Tibial nerve (tissue), 4 donors: ENCODE measurements at regions not wholly inside any gene's neighbourhood (a gene's known extent, or its start where the extent isn't known, plus 50 kb on each side); places are given as distances from the start of the nearest gene placed in this dataset.

Experiments used
- DNase-seq, 2 donors: peaks; one replicate each; pipeline ENCODE4 v3.0.0-alpha.2; 2019; ENCODE audit warnings: low spot score in 2 of 2
- H3K27ac ChIP-seq, 4 donors: fragments of 200-600 bp; sonication (generic) in 3 of 4; one replicate each; pipeline ENCODE4 v1.5.1; 2017 to 2019; ENCODE audit warnings: mild to moderate bottlenecking in 1 of 4
- H3K27me3 ChIP-seq, 2 donors: fragments of 200-600 bp; sonication (generic) in 1 of 2; one replicate each; pipeline versions ENCODE4 v1.5.1 to v1.6.0; 2017 to 2019
- H3K36me3 ChIP-seq, 3 donors: fragments of 200-600 bp; sonication (generic); one replicate each; pipeline ENCODE4 v1.5.1; 2018 to 2019
- H3K4me1 ChIP-seq, 4 donors: fragments of 200-600 bp; sonication (generic) in 3 of 4; one replicate each; pipeline ENCODE4 v1.5.1; 2017 to 2019
- H3K4me3 ChIP-seq, 4 donors: fragments of 200-600 bp; sonication (generic) in 3 of 4; one replicate each; pipeline ENCODE4 v1.5.1; 2017 to 2019; ENCODE audit warnings: mild to moderate bottlenecking in 1 of 4, moderate library complexity in 1 of 4
- H3K9me3 ChIP-seq, 4 donors: fragments of 200-600 bp; sonication (generic) in 3 of 4; one replicate each; pipeline ENCODE4 v1.5.1; 2017 to 2019
- EP300 ChIP-seq, 2 donors: sonication (generic); formaldehyde crosslinking; IDR thresholded peaks; one replicate each; pipeline ENCODE4 v1.6.1; 2017; ENCODE audit warnings: antibody characterized with exemption in 2 of 2, mild to moderate bottlenecking in 1 of 2
- POLR2A ChIP-seq, 2 donors: fragments of 450-650 bp; IDR thresholded peaks; one replicate each; pipeline ENCODE4 v1.6.1; 2017; ENCODE audit warnings: antibody characterized with exemption in 2 of 2, mild to moderate bottlenecking in 2 of 2, moderate library complexity in 2 of 2
- WGBS, 2 donors: methylation state at CpG; one replicate each; pipeline ENCODE4 v1.1.5; 2018; 5-methylcytosine and 5-hydroxymethylcytosine counted together
- TF ChIP-seq, protein P1 (sequence below), 5 experiments: fragments of 200-600 bp in 3 of 5; fragments of 450-650 bp in 2 of 5; sonication (generic) in 3 of 5; IDR thresholded peaks; one replicate each; pipeline ENCODE4 v1.5.1; 2016 to 2019; ENCODE audit warnings: antibody characterized with exemption in 5 of 5, mild to moderate bottlenecking in 3 of 5, moderate library complexity in 2 of 5

GRCh38 chr14:48826058-48826457 lies 760.1 kb downstream of the RPS29 start:
- no peaks in the 10 kb centered on the region for H3K4me1 ChIP-seq
- no peaks in the 10 kb centered on the region for H3K9me3 ChIP-seq
- H3K27me3 ChIP-seq = no peaks in the 10 kb centered on the region
- no peak for DNase-seq
- H3K4me3 ChIP-seq = no peak overlapping the region
- TF ChIP-seq, protein P1, sequence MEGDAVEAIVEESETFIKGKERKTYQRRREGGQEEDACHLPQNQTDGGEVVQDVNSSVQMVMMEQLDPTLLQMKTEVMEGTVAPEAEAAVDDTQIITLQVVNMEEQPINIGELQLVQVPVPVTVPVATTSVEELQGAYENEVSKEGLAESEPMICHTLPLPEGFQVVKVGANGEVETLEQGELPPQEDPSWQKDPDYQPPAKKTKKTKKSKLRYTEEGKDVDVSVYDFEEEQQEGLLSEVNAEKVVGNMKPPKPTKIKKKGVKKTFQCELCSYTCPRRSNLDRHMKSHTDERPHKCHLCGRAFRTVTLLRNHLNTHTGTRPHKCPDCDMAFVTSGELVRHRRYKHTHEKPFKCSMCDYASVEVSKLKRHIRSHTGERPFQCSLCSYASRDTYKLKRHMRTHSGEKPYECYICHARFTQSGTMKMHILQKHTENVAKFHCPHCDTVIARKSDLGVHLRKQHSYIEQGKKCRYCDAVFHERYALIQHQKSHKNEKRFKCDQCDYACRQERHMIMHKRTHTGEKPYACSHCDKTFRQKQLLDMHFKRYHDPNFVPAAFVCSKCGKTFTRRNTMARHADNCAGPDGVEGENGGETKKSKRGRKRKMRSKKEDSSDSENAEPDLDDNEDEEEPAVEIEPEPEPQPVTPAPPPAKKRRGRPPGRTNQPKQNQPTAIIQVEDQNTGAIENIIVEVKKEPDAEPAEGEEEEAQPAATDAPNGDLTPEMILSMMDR (IDR thresholded peaks at IDR 0.05) = no peak
- TF ChIP-seq EP300 (IDR thresholded peaks at IDR 0.05) (no peak), POLR2A (IDR thresholded peaks at IDR 0.05) (no peak)
- no peak overlapping the region for H3K27ac ChIP-seq
- 92 to 93% methylated on average over 3 of the region's 3 CpGs for WGBS, 2 donors
- no peaks in the 10 kb centered on the region for H3K36me3 ChIP-seq

GRCh38 chr14:48814562-48814961 lies 771.6 kb downstream of the RPS29 start:
- no peaks in the 10 kb centered on the region for H3K27me3 ChIP-seq
- no peaks in the 10 kb centered on the region for H3K9me3 ChIP-seq
- no peak overlapping the region for H3K27ac ChIP-seq
- no peak overlapping the region for H3K4me3 ChIP-seq
- DNase-seq = no peak
- 67 to 81% methylated on average over 2 of the region's 2 CpGs for WGBS, 2 donors
- H3K4me1 ChIP-seq = no peaks in the 10 kb centered on the region
- no peaks in the 10 kb centered on the region for H3K36me3 ChIP-seq
- no peak for TF ChIP-seq POLR2A (IDR thresholded peaks at IDR 0.05)
- TF ChIP-seq, protein P1 (IDR thresholded peaks at IDR 0.05) = no peak
- no peak for TF ChIP-seq EP300 (IDR thresholded peaks at IDR 0.05)

DNA sequence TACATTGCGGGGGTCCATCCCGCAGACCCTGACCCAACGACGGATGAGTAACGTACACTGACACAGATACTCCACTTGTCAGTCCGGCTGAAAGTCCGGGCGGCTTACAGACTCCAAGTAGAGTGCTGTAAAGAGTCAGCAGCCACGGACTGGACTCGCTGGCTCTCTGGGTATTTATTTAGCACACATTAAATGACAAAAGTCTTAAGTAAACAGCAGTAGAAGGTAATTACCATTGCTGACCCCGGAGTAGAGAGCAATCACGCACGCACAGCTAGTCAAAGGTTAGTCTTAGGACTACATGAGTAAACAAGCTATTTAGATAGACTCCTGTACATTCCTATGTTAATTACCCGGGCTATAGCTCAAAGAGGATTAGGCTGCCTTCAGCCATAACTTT lies 780.9 kb downstream of the RPS29 start:
- DNase-seq = no peak
- 45 to 50% methylated on average over 14 of the region's 14 CpGs for WGBS, 2 donors

DNA sequence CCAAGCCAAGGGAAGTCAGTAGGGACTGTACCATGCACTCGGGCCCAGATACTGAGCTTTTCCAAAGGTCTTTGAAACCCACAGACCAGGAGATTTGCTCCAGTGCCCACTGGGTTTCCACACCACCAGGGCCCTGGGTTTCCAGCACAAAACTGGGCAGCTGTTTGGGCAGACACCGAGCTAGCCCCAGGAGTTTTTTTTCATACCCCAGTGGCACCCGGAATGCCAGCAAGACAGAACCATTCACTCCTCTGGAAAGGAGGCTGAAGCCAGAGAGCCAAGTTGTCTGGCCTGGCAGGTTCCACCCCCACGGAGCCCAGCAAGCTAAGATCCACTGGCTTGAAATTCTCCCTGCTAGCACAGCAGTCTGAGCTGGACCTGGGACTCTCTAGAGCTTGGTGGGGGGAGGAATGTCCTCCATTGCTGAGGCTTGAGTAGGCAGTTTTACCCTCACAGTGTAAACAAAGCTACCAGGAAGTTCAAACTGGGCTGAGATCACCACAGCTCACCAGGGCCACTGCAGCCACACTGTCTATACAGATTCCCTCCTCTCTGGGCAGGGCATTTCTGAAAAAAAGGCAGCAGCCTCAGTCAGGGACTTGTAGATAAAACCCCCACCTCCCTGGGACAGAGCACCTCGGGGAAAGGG lies 793.7 kb downstream of the RPS29 start:
- Histone ChIP-seq H3K36me3 (no peaks in the 10 kb centered on the region), H3K9me3 (peaks cover 0 to 4% (median 0%) of the 10 kb centered on the region in 4 donors), H3K4me3 (no peak overlapping the region), H3K27me3 (no peaks in the 10 kb centered on the region), H3K27ac (no peak overlapping the region), H3K4me1 (no peaks in the 10 kb centered on the region)
- TF ChIP-seq, protein P1 (IDR thresholded peaks at IDR 0.05) = no peak
- no peak for TF ChIP-seq EP300 (IDR thresholded peaks at IDR 0.05)
- no peak for TF ChIP-seq POLR2A (IDR thresholded peaks at IDR 0.05)
- WGBS, 2 donors = 83% methylated on average over 5 of the region's 5 CpGs
- DNase-seq = no peak

More for the DNA sequence above, 780.9 kb downstream of the RPS29 start:
- no peak overlapping the region for H3K4me3 ChIP-seq
- TF ChIP-seq, protein P1 (IDR thresholded peaks at IDR 0.05) = no peak
- TF ChIP-seq EP300 (IDR thresholded peaks at IDR 0.05) (no peak), POLR2A (IDR thresholded peaks at IDR 0.05) (no peak)
- peaks cover 0 to 10% (median 2%) of the 10 kb centered on the region in 4 donors for H3K9me3 ChIP-seq
- no peak overlapping the region for H3K27ac ChIP-seq
- no peaks in the 10 kb centered on the region for H3K36me3 ChIP-seq
- no peaks in the 10 kb centered on the region for H3K27me3 ChIP-seq
- H3K4me1 ChIP-seq = no peaks in the 10 kb centered on the region

- no peak for DNase-seq
- no peak overlapping the region for H3K4me3 ChIP-seq
- no peaks in the 10 kb centered on the region for H3K9me3 ChIP-seq
- H3K27me3 ChIP-seq = no peaks in the 10 kb centered on the region
- no peaks in the 10 kb centered on the region for H3K4me1 ChIP-seq
- 46 to 56% methylated on average over 2 of the region's 2 CpGs for WGBS, 2 donors
- no peak overlapping the region for H3K27ac ChIP-seq
- H3K36me3 ChIP-seq = no peaks in the 10 kb centered on the region
- TF ChIP-seq, protein P1 (IDR thresholded peaks at IDR 0.05) = no peak
- TF ChIP-seq EP300 (IDR thresholded peaks at IDR 0.05) = no peak
- TF ChIP-seq POLR2A (IDR thresholded peaks at IDR 0.05) = no peak
These were observed 797.4 kb downstream of the RPS29 start for GRCh38 chr14:48788771-48789170.
